ENCODE measurements at regions not wholly inside any gene's neighbourhood (a gene's known extent, or its start where the extent isn't known, plus 50 kb on each side); places are given as distances from the start of the nearest gene placed in this dataset.

DNA sequence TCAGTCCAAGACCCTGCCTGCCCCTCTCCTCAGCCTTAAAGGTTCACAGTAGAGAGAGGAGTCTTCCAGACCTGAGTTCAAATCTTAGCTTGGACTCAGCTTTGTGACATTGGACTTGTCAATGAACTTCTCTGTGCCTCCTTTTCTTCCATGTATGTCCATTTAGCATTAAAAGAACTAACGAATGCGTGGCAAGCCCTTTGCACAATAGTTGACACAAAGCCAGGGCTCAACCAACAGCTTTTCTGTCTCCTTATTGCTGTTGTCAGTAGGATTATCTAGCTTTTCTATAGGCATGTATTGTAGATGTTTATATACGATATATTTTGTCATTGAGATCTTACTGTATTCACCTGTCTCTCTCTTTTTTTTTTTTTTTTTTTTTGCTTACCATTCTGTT is 450.8 kb downstream of the PTPRU start:
- ATAC-seq: no peak
- no peak for TF ChIP-seq TCF4 (CRISPR knock-in tag; IDR thresholded peaks at IDR 0.05; ENCODE audit: borderline replicate concordance)
- TF ChIP-seq, protein P1, sequence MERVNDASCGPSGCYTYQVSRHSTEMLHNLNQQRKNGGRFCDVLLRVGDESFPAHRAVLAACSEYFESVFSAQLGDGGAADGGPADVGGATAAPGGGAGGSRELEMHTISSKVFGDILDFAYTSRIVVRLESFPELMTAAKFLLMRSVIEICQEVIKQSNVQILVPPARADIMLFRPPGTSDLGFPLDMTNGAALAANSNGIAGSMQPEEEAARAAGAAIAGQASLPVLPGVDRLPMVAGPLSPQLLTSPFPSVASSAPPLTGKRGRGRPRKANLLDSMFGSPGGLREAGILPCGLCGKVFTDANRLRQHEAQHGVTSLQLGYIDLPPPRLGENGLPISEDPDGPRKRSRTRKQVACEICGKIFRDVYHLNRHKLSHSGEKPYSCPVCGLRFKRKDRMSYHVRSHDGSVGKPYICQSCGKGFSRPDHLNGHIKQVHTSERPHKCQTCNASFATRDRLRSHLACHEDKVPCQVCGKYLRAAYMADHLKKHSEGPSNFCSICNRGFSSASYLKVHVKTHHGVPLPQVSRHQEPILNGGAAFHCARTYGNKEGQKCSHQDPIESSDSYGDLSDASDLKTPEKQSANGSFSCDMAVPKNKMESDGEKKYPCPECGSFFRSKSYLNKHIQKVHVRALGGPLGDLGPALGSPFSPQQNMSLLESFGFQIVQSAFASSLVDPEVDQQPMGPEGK (CRISPR knock-in tag; IDR thresholded peaks at IDR 0.05; ENCODE audit: borderline replicate concordance): no peak
- no peak for TF ChIP-seq GLIS3 (CRISPR knock-in tag; IDR thresholded peaks at IDR 0.05)
- TF ChIP-seq CSDC2 (CRISPR knock-in tag; IDR thresholded peaks at IDR 0.05): no peak
- TF ChIP-seq PPARA (CRISPR knock-in tag; IDR thresholded peaks at IDR 0.05; ENCODE audit: borderline replicate concordance): no peak
- no peak for TF ChIP-seq SNAI2 (CRISPR knock-in tag; IDR thresholded peaks at IDR 0.05)
- no peak for TF ChIP-seq ISL1 (CRISPR knock-in tag; IDR thresholded peaks at IDR 0.05)
- TF ChIP-seq ZFP30 (CRISPR knock-in tag; IDR thresholded peaks at IDR 0.05): no peak
- TF ChIP-seq ARNTL (CRISPR knock-in tag; IDR thresholded peaks at IDR 0.05; ENCODE audit: borderline replicate concordance, low read depth): no peak
- TF ChIP-seq ZNF70 (CRISPR knock-in tag; IDR thresholded peaks at IDR 0.05): no peak
- TF ChIP-seq CREB5 (CRISPR knock-in tag; IDR thresholded peaks at IDR 0.05; ENCODE audit: low read depth): no peak
- no peak for TF ChIP-seq TOX (CRISPR knock-in tag; IDR thresholded peaks at IDR 0.05; ENCODE audit: borderline replicate concordance)
- TF ChIP-seq ZNF8 (CRISPR knock-in tag; IDR thresholded peaks at IDR 0.05): no peak
- no peak for TF ChIP-seq ZFP3 (CRISPR knock-in tag; IDR thresholded peaks at IDR 0.05)
- no peak for TF ChIP-seq ZNF565 (CRISPR knock-in tag; conservative IDR thresholded peaks at IDR 0.05; ENCODE audit: low read depth)
- TF ChIP-seq ZC3H10 (CRISPR knock-in tag; IDR thresholded peaks at IDR 0.05): no peak
- no peak for TF ChIP-seq RARB (CRISPR knock-in tag; IDR thresholded peaks at IDR 0.05)
- TF ChIP-seq, protein P2, sequence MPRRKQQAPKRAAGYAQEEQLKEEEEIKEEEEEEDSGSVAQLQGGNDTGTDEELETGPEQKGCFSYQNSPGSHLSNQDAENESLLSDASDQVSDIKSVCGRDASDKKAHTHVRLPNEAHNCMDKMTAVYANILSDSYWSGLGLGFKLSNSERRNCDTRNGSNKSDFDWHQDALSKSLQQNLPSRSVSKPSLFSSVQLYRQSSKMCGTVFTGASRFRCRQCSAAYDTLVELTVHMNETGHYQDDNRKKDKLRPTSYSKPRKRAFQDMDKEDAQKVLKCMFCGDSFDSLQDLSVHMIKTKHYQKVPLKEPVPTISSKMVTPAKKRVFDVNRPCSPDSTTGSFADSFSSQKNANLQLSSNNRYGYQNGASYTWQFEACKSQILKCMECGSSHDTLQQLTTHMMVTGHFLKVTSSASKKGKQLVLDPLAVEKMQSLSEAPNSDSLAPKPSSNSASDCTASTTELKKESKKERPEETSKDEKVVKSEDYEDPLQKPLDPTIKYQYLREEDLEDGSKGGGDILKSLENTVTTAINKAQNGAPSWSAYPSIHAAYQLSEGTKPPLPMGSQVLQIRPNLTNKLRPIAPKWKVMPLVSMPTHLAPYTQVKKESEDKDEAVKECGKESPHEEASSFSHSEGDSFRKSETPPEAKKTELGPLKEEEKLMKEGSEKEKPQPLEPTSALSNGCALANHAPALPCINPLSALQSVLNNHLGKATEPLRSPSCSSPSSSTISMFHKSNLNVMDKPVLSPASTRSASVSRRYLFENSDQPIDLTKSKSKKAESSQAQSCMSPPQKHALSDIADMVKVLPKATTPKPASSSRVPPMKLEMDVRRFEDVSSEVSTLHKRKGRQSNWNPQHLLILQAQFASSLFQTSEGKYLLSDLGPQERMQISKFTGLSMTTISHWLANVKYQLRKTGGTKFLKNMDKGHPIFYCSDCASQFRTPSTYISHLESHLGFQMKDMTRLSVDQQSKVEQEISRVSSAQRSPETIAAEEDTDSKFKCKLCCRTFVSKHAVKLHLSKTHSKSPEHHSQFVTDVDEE (CRISPR knock-in tag; IDR thresholded peaks at IDR 0.05): no peak

GRCh38 chr1:29686012-29686930 is 449.9 kb downstream of the PTPRU start:
- ATAC-seq: no peak

More at GRCh38 chr1:29686012-29686930, 449.9 kb downstream of the PTPRU start:
- TF ChIP-seq ZNF565 (CRISPR knock-in tag; conservative IDR thresholded peaks at IDR 0.05; ENCODE audit: low read depth) (no peak), GLIS3 (CRISPR knock-in tag; IDR thresholded peaks at IDR 0.05) (no peak), ZC3H10 (CRISPR knock-in tag; IDR thresholded peaks at IDR 0.05) (no peak), SNAI2 (CRISPR knock-in tag; IDR thresholded peaks at IDR 0.05) (no peak), BACH2 (CRISPR knock-in tag; IDR thresholded peaks at IDR 0.05; ENCODE audit: borderline replicate concordance) (no peak), RARB (CRISPR knock-in tag; IDR thresholded peaks at IDR 0.05) (no peak), ARNTL (CRISPR knock-in tag; IDR thresholded peaks at IDR 0.05; ENCODE audit: borderline replicate concordance, low read depth) (no peak), OSR1 (CRISPR knock-in tag; IDR thresholded peaks at IDR 0.05) (no peak), ZFP3 (CRISPR knock-in tag; IDR thresholded peaks at IDR 0.05) (no peak), ESRRG (CRISPR knock-in tag; IDR thresholded peaks at IDR 0.05) (no peak), TOX (CRISPR knock-in tag; IDR thresholded peaks at IDR 0.05; ENCODE audit: borderline replicate concordance) (no peak), CSDC2 (CRISPR knock-in tag; IDR thresholded peaks at IDR 0.05) (no peak), ZNF70 (CRISPR knock-in tag; IDR thresholded peaks at IDR 0.05) (no peak), ZFP30 (CRISPR knock-in tag; IDR thresholded peaks at IDR 0.05) (no peak)
- TF ChIP-seq, protein P3, sequence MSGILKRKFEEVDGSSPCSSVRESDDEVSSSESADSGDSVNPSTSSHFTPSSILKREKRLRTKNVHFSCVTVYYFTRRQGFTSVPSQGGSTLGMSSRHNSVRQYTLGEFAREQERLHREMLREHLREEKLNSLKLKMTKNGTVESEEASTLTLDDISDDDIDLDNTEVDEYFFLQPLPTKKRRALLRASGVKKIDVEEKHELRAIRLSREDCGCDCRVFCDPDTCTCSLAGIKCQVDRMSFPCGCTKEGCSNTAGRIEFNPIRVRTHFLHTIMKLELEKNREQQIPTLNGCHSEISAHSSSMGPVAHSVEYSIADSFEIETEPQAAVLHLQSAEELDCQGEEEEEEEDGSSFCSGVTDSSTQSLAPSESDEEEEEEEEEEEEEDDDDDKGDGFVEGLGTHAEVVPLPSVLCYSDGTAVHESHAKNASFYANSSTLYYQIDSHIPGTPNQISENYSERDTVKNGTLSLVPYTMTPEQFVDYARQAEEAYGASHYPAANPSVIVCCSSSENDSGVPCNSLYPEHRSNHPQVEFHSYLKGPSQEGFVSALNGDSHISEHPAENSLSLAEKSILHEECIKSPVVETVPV (CRISPR knock-in tag; IDR thresholded peaks at IDR 0.05): no peak
- TF ChIP-seq, protein P4, sequence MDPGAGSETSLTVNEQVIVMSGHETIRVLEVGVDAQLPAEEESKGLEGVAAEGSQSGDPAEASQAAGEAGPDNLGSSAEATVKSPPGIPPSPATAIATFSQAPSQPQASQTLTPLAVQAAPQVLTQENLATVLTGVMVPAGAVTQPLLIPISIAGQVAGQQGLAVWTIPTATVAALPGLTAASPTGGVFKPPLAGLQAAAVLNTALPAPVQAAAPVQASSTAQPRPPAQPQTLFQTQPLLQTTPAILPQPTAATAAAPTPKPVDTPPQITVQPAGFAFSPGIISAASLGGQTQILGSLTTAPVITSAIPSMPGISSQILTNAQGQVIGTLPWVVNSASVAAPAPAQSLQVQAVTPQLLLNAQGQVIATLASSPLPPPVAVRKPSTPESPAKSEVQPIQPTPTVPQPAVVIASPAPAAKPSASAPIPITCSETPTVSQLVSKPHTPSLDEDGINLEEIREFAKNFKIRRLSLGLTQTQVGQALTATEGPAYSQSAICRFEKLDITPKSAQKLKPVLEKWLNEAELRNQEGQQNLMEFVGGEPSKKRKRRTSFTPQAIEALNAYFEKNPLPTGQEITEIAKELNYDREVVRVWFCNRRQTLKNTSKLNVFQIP (CRISPR knock-in tag; IDR thresholded peaks at IDR 0.05; ENCODE audit: borderline replicate concordance, low read depth): no peak
